GM23338 (cell line): ENCODE measurements at regions not wholly inside any gene's neighbourhood (a gene's known extent, or its start where the extent isn't known, plus 50 kb on each side); places are given as distances from the start of the nearest gene placed in this dataset.

Experiments
- ATAC-seq: fragments of 200-7000 bp; cut with Tn5 transposase; 3 replicates; pipeline ENCODE4 v1.9.1; 2020
- DNase-seq: peaks from one replicate; pipeline ENCODE4 v3.0.0-alpha.2; 2015; ENCODE audit warnings: low spot score
- H2AFZ ChIP-seq: fragments of 200-600 bp; sonication (generic); 2 replicates; pipeline ENCODE4 v1.8.0; 2016; ENCODE audit warnings: antibody characterized with exemption, mild to moderate bottlenecking, moderate library complexity
- H3F3A ChIP-seq: fragments of 200-600 bp; sonication (generic); replicated peaks from 2 replicates; pipeline ENCODE4 v1.8.0; 2017; ENCODE audit warnings: antibody characterized with exemption, mixed run types, low read depth
- H3K27ac ChIP-seq: fragments of 200-600 bp; sonication (generic); 2 replicates; pipeline ENCODE4 v1.6.1; 2016; ENCODE audit warnings: low read depth
- H3K27me3 ChIP-seq: fragments of 200-600 bp; sonication (generic); 2 replicates; pipeline ENCODE4 v1.8.0; 2016; ENCODE audit warnings: mild to moderate bottlenecking, mixed run types, moderate library complexity; ENCODE audit not compliant: insufficient read depth
- H3K36me3 ChIP-seq: fragments of 200-600 bp; sonication (generic); 2 replicates; pipeline ENCODE4 v1.8.0; 2016; ENCODE audit warnings: mild to moderate bottlenecking; ENCODE audit not compliant: insufficient read depth
- H3K4me1 ChIP-seq: fragments of 200-600 bp; sonication (generic); 2 replicates; pipeline ENCODE4 v1.8.0; 2016; ENCODE audit warnings: mild to moderate bottlenecking, moderate library complexity; ENCODE audit not compliant: insufficient read depth
- H3K4me2 ChIP-seq: fragments of 200-600 bp; sonication (generic); 2 replicates; pipeline ENCODE4 v1.7.1; 2017; ENCODE audit warnings: mixed run types
- H3K4me3 ChIP-seq: fragments of 200-600 bp; sonication (generic); 2 replicates; pipeline ENCODE4 v1.6.1; 2016; ENCODE audit warnings: mixed run types
- H3K79me2 ChIP-seq: fragments of 200-600 bp; sonication (generic); replicated peaks from 2 replicates; pipeline ENCODE4 v1.8.0; 2017; ENCODE audit warnings: mild to moderate bottlenecking; ENCODE audit not compliant: insufficient read depth
- H3K9me2 ChIP-seq: fragments of 200-600 bp; sonication (generic); 2 replicates; pipeline ENCODE4 v1.8.0; 2017; ENCODE audit not compliant: insufficient read depth
- H4K20me1 ChIP-seq: fragments of 200-600 bp; sonication (generic); replicated peaks from 2 replicates; pipeline ENCODE4 v1.8.0; 2017; ENCODE audit warnings: mild to moderate bottlenecking; ENCODE audit not compliant: insufficient read depth
- H3K27ac Mint-ChIP-seq: 2 replicates; pipeline ENCODE4 v1.8.0; 2020; ENCODE audit warnings: inconsistent platforms, mild to moderate bottlenecking, moderate library complexity, mixed read lengths
- H3K27me3 Mint-ChIP-seq: 3 replicates; pipeline ENCODE4 v1.8.0; 2022; ENCODE audit warnings: low read depth, mild to moderate bottlenecking, moderate library complexity, mixed read lengths, inconsistent platforms; ENCODE audit not compliant: insufficient read depth, poor library complexity
- H3K36me3 Mint-ChIP-seq: 3 replicates; pipeline ENCODE4 v1.8.0; 2021; ENCODE audit warnings: low read depth, mild to moderate bottlenecking, inconsistent platforms, moderate library complexity, mixed read lengths
- H3K4me1 Mint-ChIP-seq: 3 replicates; pipeline ENCODE4 v1.8.0; 2020; ENCODE audit warnings: mild to moderate bottlenecking, inconsistent platforms, mixed read lengths
- H3K4me3 Mint-ChIP-seq: 3 replicates; pipeline ENCODE4 v1.8.0; 2021; ENCODE audit warnings: moderate library complexity, mild to moderate bottlenecking, inconsistent platforms, mixed read lengths
- H3K9me3 Mint-ChIP-seq: 3 replicates; pipeline ENCODE4 v1.8.0; 2020; ENCODE audit warnings: moderate library complexity, mild to moderate bottlenecking, inconsistent platforms, mixed read lengths
- CREB1 ChIP-seq: fragments of 250-450 bp; sonication (Bioruptor Pico); IDR thresholded peaks from 2 replicates; pipeline ENCODE4 v1.5.0; 2020; ENCODE audit warnings: low read depth, mild to moderate bottlenecking, moderate library complexity
- EZH2phosphoT487 ChIP-seq: fragments of 200-600 bp; sonication (generic); IDR thresholded peaks from one replicate; pipeline ENCODE4 v1.8.1; 2018; ENCODE audit warnings: antibody characterized with exemption; ENCODE audit not compliant: unreplicated experiment
- JUNB ChIP-seq: IDR thresholded peaks from one replicate; pipeline ENCODE4 v1.6.1; 2016; ENCODE audit warnings: antibody characterized with exemption; ENCODE audit not compliant: unreplicated experiment
- POLR2AphosphoS5 ChIP-seq: IDR thresholded peaks from 2 replicates; pipeline ENCODE4 v1.6.1; 2016; ENCODE audit warnings: antibody characterized with exemption, low read depth
- STAT1 ChIP-seq: IDR thresholded peaks from one replicate; pipeline ENCODE4 v1.6.1; 2016; ENCODE audit warnings: antibody characterized with exemption; ENCODE audit not compliant: unreplicated experiment
- ZNF114 ChIP-seq: fragments of 250-450 bp; sonication (Bioruptor Pico); IDR thresholded peaks from 2 replicates; pipeline ENCODE4 v1.5.0; 2020; ENCODE audit warnings: mild to moderate bottlenecking, moderate library complexity
- ZNF331 ChIP-seq: fragments of 250-450 bp; sonication (Bioruptor Pico); IDR thresholded peaks from 2 replicates; pipeline ENCODE4 v1.5.0; 2020; ENCODE audit warnings: low read depth, mild to moderate bottlenecking, moderate library complexity
- TF ChIP-seq, protein P1 (sequence below): IDR thresholded peaks from 2 replicates; pipeline ENCODE4 v1.6.1; 2016; ENCODE audit warnings: antibody characterized with exemption
- TF ChIP-seq, protein P2 (sequence below): IDR thresholded peaks from one replicate; pipeline ENCODE4 v1.6.1; 2018; ENCODE audit warnings: antibody characterized with exemption; ENCODE audit not compliant: unreplicated experiment
- TF ChIP-seq, protein P3 (sequence below): fragments of 250-450 bp; sonication (Bioruptor Pico); IDR thresholded peaks from 2 replicates; pipeline ENCODE4 v1.5.0; 2020; ENCODE audit warnings: mild to moderate bottlenecking, moderate library complexity
- TF ChIP-seq, protein P4 (sequence below), 2 experiments: fragments of 200-600 bp in 1 of 2; sonication (generic) in 1 of 2; conservative IDR thresholded peaks; 2 replicates each; pipeline versions ENCODE4 v1.5.1 to v1.6.1; 2016 to 2017; ENCODE audit warnings: antibody characterized with exemption in 2 of 2, low read depth in 2 of 2, mild to moderate bottlenecking in 2 of 2, moderate library complexity in 1 of 2

DNA sequence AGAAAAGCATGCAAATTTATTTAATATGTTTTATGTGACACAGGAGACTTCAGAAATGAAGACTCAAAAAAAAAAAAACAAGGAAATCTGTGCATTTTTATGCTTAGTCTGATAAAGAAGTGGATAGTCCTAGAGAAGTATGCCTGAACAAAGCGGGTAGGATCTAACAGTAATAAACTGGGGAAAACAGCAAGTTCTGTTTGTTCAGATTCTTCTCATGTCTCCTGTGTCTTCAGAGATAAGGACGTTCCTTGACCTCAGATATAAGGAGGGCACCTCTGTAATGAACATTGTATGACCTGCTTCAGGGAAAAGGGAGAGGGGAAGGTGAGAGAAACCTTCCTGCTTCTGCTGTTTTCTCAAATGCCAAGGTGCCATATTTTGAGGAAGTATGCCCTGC, 67.7 kb upstream of the TNFSF18 start:
- no peaks in the 10 kb centered on the region for H4K20me1 ChIP-seq
- no peaks in the 10 kb centered on the region for H3K36me3 Mint-ChIP-seq
- no peaks in the 10 kb centered on the region for H3K79me2 ChIP-seq

DNA sequence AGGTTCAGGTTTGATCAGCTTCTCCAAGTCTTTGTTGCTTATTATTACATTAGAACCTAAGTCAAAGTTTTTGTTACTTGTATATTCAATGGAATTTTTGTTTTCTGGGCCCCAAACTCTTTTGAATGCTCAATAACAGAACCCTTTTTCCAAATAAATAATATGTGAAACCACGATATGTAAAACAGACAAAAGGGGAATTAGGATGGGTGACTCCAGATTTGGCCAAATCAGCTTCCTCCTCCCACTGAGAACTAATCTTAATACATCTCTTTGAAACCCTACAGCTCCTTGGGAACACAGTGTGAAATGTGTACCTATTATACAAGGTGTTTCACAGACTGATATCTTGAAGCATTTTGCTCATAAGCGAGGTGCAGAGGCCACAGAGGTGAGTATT, 67.0 kb upstream of the TNFSF18 start:
- H3K36me3 Mint-ChIP-seq, result no peaks in the 10 kb centered on the region
- DNase-seq (no peak), ATAC-seq (no peak)
- H3K4me3 Mint-ChIP-seq, result no peak overlapping the region
- Histone ChIP-seq H3K4me3 (no peak overlapping the region), H2AFZ (no peak overlapping the region), H3K4me2 (no peak overlapping the region), H3K27ac (no peak overlapping the region), H3K4me1 (peaks cover 5% of the 10 kb centered on the region; the same call in 1 of the 2 replicates), H3F3A (no peaks in the 10 kb centered on the region), H3K79me2 (no peaks in the 10 kb centered on the region), H3K36me3 (no peaks in the 10 kb centered on the region), H4K20me1 (no peaks in the 10 kb centered on the region), H3K9me2 (peaks cover 12% of the 10 kb centered on the region), H3K27me3 (no peaks in the 10 kb centered on the region)
- H3K27me3 Mint-ChIP-seq, result peaks cover 1% of the 10 kb centered on the region
- H3K9me3 Mint-ChIP-seq, result peaks cover 2% of the 10 kb centered on the region; the same call in 2 of the 3 replicates
- H3K4me1 Mint-ChIP-seq, result peaks cover 6% of the 10 kb centered on the region; the same call in 2 of the 3 replicates
- H3K27ac Mint-ChIP-seq, result no peak overlapping the region
- no peak for TF ChIP-seq ZNF331
- TF ChIP-seq JUNB, result no peak
- TF ChIP-seq, protein P1, sequence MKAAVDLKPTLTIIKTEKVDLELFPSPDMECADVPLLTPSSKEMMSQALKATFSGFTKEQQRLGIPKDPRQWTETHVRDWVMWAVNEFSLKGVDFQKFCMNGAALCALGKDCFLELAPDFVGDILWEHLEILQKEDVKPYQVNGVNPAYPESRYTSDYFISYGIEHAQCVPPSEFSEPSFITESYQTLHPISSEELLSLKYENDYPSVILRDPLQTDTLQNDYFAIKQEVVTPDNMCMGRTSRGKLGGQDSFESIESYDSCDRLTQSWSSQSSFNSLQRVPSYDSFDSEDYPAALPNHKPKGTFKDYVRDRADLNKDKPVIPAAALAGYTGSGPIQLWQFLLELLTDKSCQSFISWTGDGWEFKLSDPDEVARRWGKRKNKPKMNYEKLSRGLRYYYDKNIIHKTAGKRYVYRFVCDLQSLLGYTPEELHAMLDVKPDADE, result no peak
- TF ChIP-seq, protein P2, sequence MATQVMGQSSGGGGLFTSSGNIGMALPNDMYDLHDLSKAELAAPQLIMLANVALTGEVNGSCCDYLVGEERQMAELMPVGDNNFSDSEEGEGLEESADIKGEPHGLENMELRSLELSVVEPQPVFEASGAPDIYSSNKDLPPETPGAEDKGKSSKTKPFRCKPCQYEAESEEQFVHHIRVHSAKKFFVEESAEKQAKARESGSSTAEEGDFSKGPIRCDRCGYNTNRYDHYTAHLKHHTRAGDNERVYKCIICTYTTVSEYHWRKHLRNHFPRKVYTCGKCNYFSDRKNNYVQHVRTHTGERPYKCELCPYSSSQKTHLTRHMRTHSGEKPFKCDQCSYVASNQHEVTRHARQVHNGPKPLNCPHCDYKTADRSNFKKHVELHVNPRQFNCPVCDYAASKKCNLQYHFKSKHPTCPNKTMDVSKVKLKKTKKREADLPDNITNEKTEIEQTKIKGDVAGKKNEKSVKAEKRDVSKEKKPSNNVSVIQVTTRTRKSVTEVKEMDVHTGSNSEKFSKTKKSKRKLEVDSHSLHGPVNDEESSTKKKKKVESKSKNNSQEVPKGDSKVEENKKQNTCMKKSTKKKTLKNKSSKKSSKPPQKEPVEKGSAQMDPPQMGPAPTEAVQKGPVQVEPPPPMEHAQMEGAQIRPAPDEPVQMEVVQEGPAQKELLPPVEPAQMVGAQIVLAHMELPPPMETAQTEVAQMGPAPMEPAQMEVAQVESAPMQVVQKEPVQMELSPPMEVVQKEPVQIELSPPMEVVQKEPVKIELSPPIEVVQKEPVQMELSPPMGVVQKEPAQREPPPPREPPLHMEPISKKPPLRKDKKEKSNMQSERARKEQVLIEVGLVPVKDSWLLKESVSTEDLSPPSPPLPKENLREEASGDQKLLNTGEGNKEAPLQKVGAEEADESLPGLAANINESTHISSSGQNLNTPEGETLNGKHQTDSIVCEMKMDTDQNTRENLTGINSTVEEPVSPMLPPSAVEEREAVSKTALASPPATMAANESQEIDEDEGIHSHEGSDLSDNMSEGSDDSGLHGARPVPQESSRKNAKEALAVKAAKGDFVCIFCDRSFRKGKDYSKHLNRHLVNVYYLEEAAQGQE, result no peak
- TF ChIP-seq, protein P3, sequence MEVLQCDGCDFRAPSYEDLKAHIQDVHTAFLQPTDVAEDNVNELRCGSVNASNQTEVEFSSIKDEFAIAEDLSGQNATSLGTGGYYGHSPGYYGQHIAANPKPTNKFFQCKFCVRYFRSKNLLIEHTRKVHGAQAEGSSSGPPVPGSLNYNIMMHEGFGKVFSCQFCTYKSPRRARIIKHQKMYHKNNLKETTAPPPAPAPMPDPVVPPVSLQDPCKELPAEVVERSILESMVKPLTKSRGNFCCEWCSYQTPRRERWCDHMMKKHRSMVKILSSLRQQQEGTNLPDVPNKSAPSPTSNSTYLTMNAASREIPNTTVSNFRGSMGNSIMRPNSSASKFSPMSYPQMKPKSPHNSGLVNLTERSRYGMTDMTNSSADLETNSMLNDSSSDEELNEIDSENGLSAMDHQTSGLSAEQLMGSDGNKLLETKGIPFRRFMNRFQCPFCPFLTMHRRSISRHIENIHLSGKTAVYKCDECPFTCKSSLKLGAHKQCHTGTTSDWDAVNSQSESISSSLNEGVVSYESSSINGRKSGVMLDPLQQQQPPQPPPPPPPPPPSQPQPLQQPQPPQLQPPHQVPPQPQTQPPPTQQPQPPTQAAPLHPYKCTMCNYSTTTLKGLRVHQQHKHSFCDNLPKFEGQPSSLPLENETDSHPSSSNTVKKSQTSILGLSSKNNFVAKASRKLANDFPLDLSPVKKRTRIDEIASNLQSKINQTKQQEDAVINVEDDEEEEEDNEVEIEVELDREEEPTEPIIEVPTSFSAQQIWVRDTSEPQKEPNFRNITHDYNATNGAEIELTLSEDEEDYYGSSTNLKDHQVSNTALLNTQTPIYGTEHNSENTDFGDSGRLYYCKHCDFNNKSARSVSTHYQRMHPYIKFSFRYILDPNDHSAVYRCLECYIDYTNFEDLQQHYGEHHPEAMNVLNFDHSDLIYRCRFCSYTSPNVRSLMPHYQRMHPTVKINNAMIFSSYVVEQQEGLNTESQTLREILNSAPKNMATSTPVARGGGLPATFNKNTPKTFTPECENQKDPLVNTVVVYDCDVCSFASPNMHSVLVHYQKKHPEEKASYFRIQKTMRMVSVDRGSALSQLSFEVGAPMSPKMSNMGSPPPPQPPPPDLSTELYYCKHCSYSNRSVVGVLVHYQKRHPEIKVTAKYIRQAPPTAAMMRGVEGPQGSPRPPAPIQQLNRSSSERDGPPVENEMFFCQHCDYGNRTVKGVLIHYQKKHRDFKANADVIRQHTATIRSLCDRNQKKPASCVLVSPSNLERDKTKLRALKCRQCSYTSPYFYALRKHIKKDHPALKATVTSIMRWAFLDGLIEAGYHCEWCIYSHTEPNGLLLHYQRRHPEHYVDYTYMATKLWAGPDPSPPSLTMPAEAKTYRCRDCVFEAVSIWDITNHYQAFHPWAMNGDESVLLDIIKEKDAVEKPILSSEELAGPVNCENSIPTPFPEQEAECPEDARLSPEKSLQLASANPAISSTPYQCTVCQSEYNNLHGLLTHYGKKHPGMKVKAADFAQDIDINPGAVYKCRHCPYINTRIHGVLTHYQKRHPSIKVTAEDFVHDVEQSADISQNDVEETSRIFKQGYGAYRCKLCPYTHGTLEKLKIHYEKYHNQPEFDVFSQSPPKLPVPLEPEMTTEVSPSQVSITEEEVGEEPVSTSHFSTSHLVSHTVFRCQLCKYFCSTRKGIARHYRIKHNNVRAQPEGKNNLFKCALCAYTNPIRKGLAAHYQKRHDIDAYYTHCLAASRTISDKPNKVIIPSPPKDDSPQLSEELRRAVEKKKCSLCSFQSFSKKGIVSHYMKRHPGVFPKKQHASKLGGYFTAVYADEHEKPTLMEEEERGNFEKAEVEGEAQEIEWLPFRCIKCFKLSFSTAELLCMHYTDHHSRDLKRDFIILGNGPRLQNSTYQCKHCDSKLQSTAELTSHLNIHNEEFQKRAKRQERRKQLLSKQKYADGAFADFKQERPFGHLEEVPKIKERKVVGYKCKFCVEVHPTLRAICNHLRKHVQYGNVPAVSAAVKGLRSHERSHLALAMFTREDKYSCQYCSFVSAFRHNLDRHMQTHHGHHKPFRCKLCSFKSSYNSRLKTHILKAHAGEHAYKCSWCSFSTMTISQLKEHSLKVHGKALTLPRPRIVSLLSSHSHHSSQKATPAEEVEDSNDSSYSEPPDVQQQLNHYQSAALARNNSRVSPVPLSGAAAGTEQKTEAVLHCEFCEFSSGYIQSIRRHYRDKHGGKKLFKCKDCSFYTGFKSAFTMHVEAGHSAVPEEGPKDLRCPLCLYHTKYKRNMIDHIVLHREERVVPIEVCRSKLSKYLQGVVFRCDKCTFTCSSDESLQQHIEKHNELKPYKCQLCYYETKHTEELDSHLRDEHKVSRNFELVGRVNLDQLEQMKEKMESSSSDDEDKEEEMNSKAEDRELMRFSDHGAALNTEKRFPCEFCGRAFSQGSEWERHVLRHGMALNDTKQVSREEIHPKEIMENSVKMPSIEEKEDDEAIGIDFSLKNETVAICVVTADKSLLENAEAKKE (CRISPR knock-in tag), result no peak

More for the DNA sequence above, 67.7 kb upstream of the TNFSF18 start:
- no peak for DNase-seq
- H3K27me3 ChIP-seq, result no peaks in the 10 kb centered on the region
- Mint-ChIP-seq H3K9me3 (peaks cover 2% of the 10 kb centered on the region; the same call in 2 of the 3 replicates), H3K4me3 (no peak overlapping the region), H3K4me1 (peaks cover 12% of the 10 kb centered on the region), H3K27ac (no peak overlapping the region), H3K27me3 (peaks cover 4% of the 10 kb centered on the region)
- no peak for ATAC-seq
- H3K27ac ChIP-seq, result no peak overlapping the region
- H3K4me1 ChIP-seq, result peaks cover 6% of the 10 kb centered on the region; the same call in 1 of the 2 replicates
- no peak for TF ChIP-seq ZNF114
- TF ChIP-seq POLR2AphosphoS5, result no peak
- no peak for TF ChIP-seq EZH2phosphoT487
- TF ChIP-seq STAT1, result no peak
- no peak for TF ChIP-seq ZNF331
- TF ChIP-seq, protein P4, sequence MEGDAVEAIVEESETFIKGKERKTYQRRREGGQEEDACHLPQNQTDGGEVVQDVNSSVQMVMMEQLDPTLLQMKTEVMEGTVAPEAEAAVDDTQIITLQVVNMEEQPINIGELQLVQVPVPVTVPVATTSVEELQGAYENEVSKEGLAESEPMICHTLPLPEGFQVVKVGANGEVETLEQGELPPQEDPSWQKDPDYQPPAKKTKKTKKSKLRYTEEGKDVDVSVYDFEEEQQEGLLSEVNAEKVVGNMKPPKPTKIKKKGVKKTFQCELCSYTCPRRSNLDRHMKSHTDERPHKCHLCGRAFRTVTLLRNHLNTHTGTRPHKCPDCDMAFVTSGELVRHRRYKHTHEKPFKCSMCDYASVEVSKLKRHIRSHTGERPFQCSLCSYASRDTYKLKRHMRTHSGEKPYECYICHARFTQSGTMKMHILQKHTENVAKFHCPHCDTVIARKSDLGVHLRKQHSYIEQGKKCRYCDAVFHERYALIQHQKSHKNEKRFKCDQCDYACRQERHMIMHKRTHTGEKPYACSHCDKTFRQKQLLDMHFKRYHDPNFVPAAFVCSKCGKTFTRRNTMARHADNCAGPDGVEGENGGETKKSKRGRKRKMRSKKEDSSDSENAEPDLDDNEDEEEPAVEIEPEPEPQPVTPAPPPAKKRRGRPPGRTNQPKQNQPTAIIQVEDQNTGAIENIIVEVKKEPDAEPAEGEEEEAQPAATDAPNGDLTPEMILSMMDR (conservative IDR thresholded peaks at IDR 0.05; ENCODE audit: low read depth in 2 of 2), result no peak
- TF ChIP-seq CREB1 (CRISPR knock-in tag), result no peak
- H3K9me2 ChIP-seq, result peaks cover 12% of the 10 kb centered on the region
- H3K36me3 ChIP-seq, result no peaks in the 10 kb centered on the region
- H3F3A ChIP-seq, result no peaks in the 10 kb centered on the region
- no peak overlapping the region for H2AFZ ChIP-seq
- no peak overlapping the region for H3K4me3 ChIP-seq
- H3K4me2 ChIP-seq, result no peak overlapping the region
